ENCODE measurements at regions not wholly inside any gene's neighbourhood (a gene's known extent, or its start where the extent isn't known, plus 50 kb on each side); places are given as distances from the start of the nearest gene placed in this dataset.

GRCh38 chr5:44661851-44662250 is 146.9 kb upstream of the MRPS30 start:
- no peak overlapping the region for H3K9ac ChIP-seq (ENCODE audit: insufficient read depth, low read length)
- no peak overlapping the region for H3K27ac ChIP-seq (ENCODE audit: insufficient read depth, low read length)
- no peak overlapping the region for H2AFZ ChIP-seq (ENCODE audit: low read length)
- no peak overlapping the region for H3K4me3 ChIP-seq (replicated peaks in 1 of 4; ENCODE audit: control extremely low read depth in 1 of 4, insufficient read depth in 1 of 4, low read depth in 3 of 4, low read length in 4 of 4)
- no peaks in the 10 kb centered on the region for H3K36me3 ChIP-seq (ENCODE audit: control insufficient read depth, insufficient read depth, low read length)
- no peak for DNase-seq (ENCODE audit: low read depth in 2 of 2)
- no peaks in the 10 kb centered on the region for H3K27me3 ChIP-seq (ENCODE audit: control insufficient read depth, insufficient read depth, low read length)
- no peaks in the 10 kb centered on the region for H3K9me3 ChIP-seq (ENCODE audit: control insufficient read depth, insufficient read depth, low read depth, low read length)
- TF ChIP-seq EZH2 (IDR thresholded peaks at IDR 0.05; ENCODE audit: low read length, missing control alignments) (no peak), CTCF (conservative IDR thresholded peaks at IDR 0.05 in 1 of 2, IDR thresholded peaks at IDR 0.05 in 1 of 2; ENCODE audit: low read depth in 1 of 2, low read length in 2 of 2) (no peak)
- H4K20me1 ChIP-seq (ENCODE audit: control insufficient read depth, extremely low read depth, insufficient read depth, low read length) = no peaks in the 10 kb centered on the region
- no peaks in the 10 kb centered on the region for H3K79me2 ChIP-seq (ENCODE audit: control insufficient read depth, insufficient read depth, low read length)
- H3K4me1 ChIP-seq (ENCODE audit: control insufficient read depth, extremely low read depth, insufficient read depth, low read length) = no peaks in the 10 kb centered on the region
- no peak overlapping the region for H3K4me2 ChIP-seq (ENCODE audit: extremely low read depth, insufficient read depth, low read length)

- no peak for DNase-seq (ENCODE audit: low read depth in 2 of 2)
- TF ChIP-seq EZH2 (IDR thresholded peaks at IDR 0.05; ENCODE audit: low read length, missing control alignments) (no peak), CTCF (conservative IDR thresholded peaks at IDR 0.05 in 1 of 2, IDR thresholded peaks at IDR 0.05 in 1 of 2; ENCODE audit: low read depth in 1 of 2, low read length in 2 of 2) (no peak)
Measured at GRCh38 chr5:44660251-44660650, 148.5 kb upstream of the MRPS30 start.

GRCh38 chr5:44659334-44659733 is 149.4 kb upstream of the MRPS30 start:
- Histone ChIP-seq H3K36me3 (ENCODE audit: control insufficient read depth, insufficient read depth, low read length) (no peaks in the 10 kb centered on the region), H4K20me1 (ENCODE audit: control insufficient read depth, extremely low read depth, insufficient read depth, low read length) (no peaks in the 10 kb centered on the region), H3K4me3 (replicated peaks in 1 of 4; ENCODE audit: control extremely low read depth in 1 of 4, insufficient read depth in 1 of 4, low read depth in 3 of 4, low read length in 4 of 4) (no peak overlapping the region), H3K9ac (ENCODE audit: insufficient read depth, low read length) (no peak overlapping the region), H3K27ac (ENCODE audit: insufficient read depth, low read length) (no peak overlapping the region), H2AFZ (ENCODE audit: low read length) (no peak overlapping the region), H3K9me3 (ENCODE audit: control insufficient read depth, insufficient read depth, low read depth, low read length) (no peaks in the 10 kb centered on the region), H3K4me2 (ENCODE audit: extremely low read depth, insufficient read depth, low read length) (no peak overlapping the region), H3K79me2 (ENCODE audit: control insufficient read depth, insufficient read depth, low read length) (no peaks in the 10 kb centered on the region), H3K27me3 (ENCODE audit: control insufficient read depth, insufficient read depth, low read length) (no peaks in the 10 kb centered on the region), H3K4me1 (ENCODE audit: control insufficient read depth, extremely low read depth, insufficient read depth, low read length) (no peaks in the 10 kb centered on the region)
- TF ChIP-seq EZH2 (IDR thresholded peaks at IDR 0.05; ENCODE audit: low read length, missing control alignments) (no peak), CTCF (conservative IDR thresholded peaks at IDR 0.05 in 1 of 2, IDR thresholded peaks at IDR 0.05 in 1 of 2; ENCODE audit: low read depth in 1 of 2, low read length in 2 of 2) (no peak)
- DNase-seq (ENCODE audit: low read depth in 2 of 2) = no peak

More at GRCh38 chr5:44660251-44660650, 148.5 kb upstream of the MRPS30 start:
- Histone ChIP-seq H3K4me3 (replicated peaks in 1 of 4; ENCODE audit: control extremely low read depth in 1 of 4, insufficient read depth in 1 of 4, low read depth in 3 of 4, low read length in 4 of 4) (no peak overlapping the region), H3K27ac (ENCODE audit: insufficient read depth, low read length) (no peak overlapping the region), H3K4me2 (ENCODE audit: extremely low read depth, insufficient read depth, low read length) (no peak overlapping the region), H4K20me1 (ENCODE audit: control insufficient read depth, extremely low read depth, insufficient read depth, low read length) (no peaks in the 10 kb centered on the region), H3K4me1 (ENCODE audit: control insufficient read depth, extremely low read depth, insufficient read depth, low read length) (no peaks in the 10 kb centered on the region), H3K9ac (ENCODE audit: insufficient read depth, low read length) (no peak overlapping the region), H3K27me3 (ENCODE audit: control insufficient read depth, insufficient read depth, low read length) (no peaks in the 10 kb centered on the region), H2AFZ (ENCODE audit: low read length) (no peak overlapping the region), H3K36me3 (ENCODE audit: control insufficient read depth, insufficient read depth, low read length) (no peaks in the 10 kb centered on the region), H3K9me3 (ENCODE audit: control insufficient read depth, insufficient read depth, low read depth, low read length) (no peaks in the 10 kb centered on the region), H3K79me2 (ENCODE audit: control insufficient read depth, insufficient read depth, low read length) (no peaks in the 10 kb centered on the region)
